ENCODE measurements at regions not wholly inside any gene's neighbourhood (a gene's known extent, or its start where the extent isn't known, plus 50 kb on each side); places are given as distances from the start of the nearest gene placed in this dataset.
"Not testable (repeated sequence)": the region's sequence is repeated elsewhere in the genome, so short reads cannot be mapped to it uniquely, and the experiment has no call there.

- DNase-seq (ENCODE audit: low spot score) = no peak
These were observed 405.7 kb upstream of the EDIL3 start for GRCh38 chr5:84790406-84790805.

- DNase-seq (ENCODE audit: low spot score) = no peak
These were observed 398.3 kb upstream of the EDIL3 start for GRCh38 chr5:84783003-84783402.

- no peak for DNase-seq (ENCODE audit: low spot score)
These were observed 394.5 kb upstream of the EDIL3 start for GRCh38 chr5:84779186-84779585.

- DNase-seq (ENCODE audit: low spot score) = no peak
These were observed 379.5 kb upstream of the EDIL3 start for GRCh38 chr5:84764227-84764626.

GRCh38 chr5:84758008-84758407, 373.3 kb upstream of the EDIL3 start:
- no peak for DNase-seq (ENCODE audit: low spot score)

- no peak for DNase-seq (ENCODE audit: low spot score)
These were observed 368.1 kb upstream of the EDIL3 start for GRCh38 chr5:84752780-84753179.

GRCh38 chr5:84748313-84748712, 363.6 kb upstream of the EDIL3 start:
- DNase-seq (ENCODE audit: low spot score) = no peak

GRCh38 chr5:84746280-84746679, 361.6 kb upstream of the EDIL3 start:
- DNase-seq (ENCODE audit: low spot score) = not testable (repeated sequence)

GRCh38 chr5:84741056-84741455, 356.4 kb upstream of the EDIL3 start:
- DNase-seq (ENCODE audit: low spot score) = no peak

GRCh38 chr5:84729326-84729725, 344.6 kb upstream of the EDIL3 start:
- peak; percentile 31 for DNase-seq (ENCODE audit: low spot score)

- DNase-seq (ENCODE audit: low spot score) = no peak
These were observed 343.0 kb upstream of the EDIL3 start for GRCh38 chr5:84727708-84728107.

GRCh38 chr5:84725946-84726570, 341.4 kb upstream of the EDIL3 start:
- DNase-seq (ENCODE audit: low spot score) = no peak

- DNase-seq (ENCODE audit: low spot score) = peak; percentile 14
These were observed 340.0 kb upstream of the EDIL3 start for GRCh38 chr5:84724683-84725082.

- DNase-seq (ENCODE audit: low spot score) = no peak
These were observed 339.5 kb upstream of the EDIL3 start for GRCh38 chr5:84724181-84724580.

GRCh38 chr5:84718377-84718776, 333.7 kb upstream of the EDIL3 start:
- no peak for DNase-seq (ENCODE audit: low spot score)

GRCh38 chr5:84715686-84716085, 331.0 kb upstream of the EDIL3 start:
- DNase-seq (ENCODE audit: low spot score) = no peak

- no peak for DNase-seq (ENCODE audit: low spot score)
These were observed 330.4 kb upstream of the EDIL3 start for GRCh38 chr5:84715091-84715490.

GRCh38 chr5:84709075-84709474, 324.4 kb upstream of the EDIL3 start:
- DNase-seq (ENCODE audit: low spot score) = no peak

GRCh38 chr5:84706678-84707641, 322.3 kb upstream of the EDIL3 start:
- no peak for DNase-seq (ENCODE audit: low spot score)

GRCh38 chr5:84700545-84700944, 315.9 kb upstream of the EDIL3 start:
- not testable (repeated sequence) for DNase-seq (ENCODE audit: low spot score)

- no peak for DNase-seq (ENCODE audit: low spot score)
These were observed 312.0 kb upstream of the EDIL3 start for GRCh38 chr5:84696651-84697050.

GRCh38 chr5:84695330-84695729, 310.6 kb upstream of the EDIL3 start:
- DNase-seq (ENCODE audit: low spot score) = no peak

- peak; percentile 26 for DNase-seq (ENCODE audit: low spot score)
These were observed 308.6 kb upstream of the EDIL3 start for GRCh38 chr5:84693256-84693655.

Data from H4 (cell line).